ENCODE measurements at regions not wholly inside any gene's neighbourhood (a gene's known extent, or its start where the extent isn't known, plus 50 kb on each side); places are given as distances from the start of the nearest gene placed in this dataset.

DNA sequence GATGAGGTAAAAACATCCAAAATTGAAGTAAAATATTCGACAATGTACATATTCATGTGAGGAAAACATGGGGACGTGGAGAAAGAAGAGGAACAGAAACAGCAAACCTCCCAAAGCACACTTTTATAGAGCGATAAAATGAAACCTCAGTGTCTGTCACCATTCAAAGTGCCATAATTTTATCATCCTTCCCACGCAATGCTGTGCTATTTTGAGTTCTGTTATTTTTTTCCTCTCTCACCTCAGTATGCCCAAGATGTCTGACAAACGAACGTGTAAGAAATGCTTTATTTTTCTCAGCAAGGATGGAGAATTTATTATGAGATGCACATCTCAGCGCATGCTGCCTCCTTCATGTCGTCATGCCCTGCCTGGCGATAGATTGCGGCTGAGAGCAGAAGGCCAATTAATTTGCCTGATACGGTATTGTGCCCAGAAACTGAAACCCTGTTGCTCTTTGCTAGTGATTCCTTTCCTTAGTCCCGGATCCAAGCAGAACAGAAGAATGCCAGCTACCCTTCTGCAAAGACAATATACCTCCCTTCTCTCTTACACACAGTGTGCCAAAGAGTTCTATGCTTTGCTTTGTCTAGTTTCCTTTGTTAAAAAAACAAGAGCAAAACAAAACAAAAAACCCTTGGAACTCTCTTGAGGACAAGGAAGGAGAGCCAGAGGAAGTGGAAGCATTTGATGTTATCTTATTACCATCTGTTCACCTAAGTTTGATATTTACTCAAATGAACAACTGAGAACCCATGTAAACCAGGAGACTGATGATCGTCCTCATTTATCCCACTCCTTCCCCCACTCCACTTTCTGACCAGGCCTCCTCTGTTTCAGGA, 192.4 kb downstream of the SEMA6A start:
- no peaks in the 10 kb centered on the region for H3K36me3 ChIP-seq
- H3K4me3 ChIP-seq = no peak overlapping the region
- intact Hi-C loops (cut with DNase I) = no loop called here
- 89% methylated on average over 13 of the region's 13 CpGs for WGBS
- H3K9me3 ChIP-seq = no peaks in the 10 kb centered on the region
- H3K4me1 ChIP-seq = peaks cover 0 to 5% (median 2%) of the 10 kb centered on the region in 4 donors
- DNase-seq (ENCODE audit: extremely low spot score) = no peak
- TF ChIP-seq POLR2A (IDR thresholded peaks at IDR 0.05; ENCODE audit: low read depth) = no peak
- TF ChIP-seq CTCF (IDR thresholded peaks at IDR 0.05) = no peak
- TF ChIP-seq EP300 (IDR thresholded peaks at IDR 0.05) = no peak
- no peak for TF ChIP-seq POLR2AphosphoS5 (IDR thresholded peaks at IDR 0.05)
- H3K27ac ChIP-seq (replicated peaks in 1 of 4) = no peak overlapping the region
- H3K27me3 ChIP-seq = no peaks in the 10 kb centered on the region

DNA sequence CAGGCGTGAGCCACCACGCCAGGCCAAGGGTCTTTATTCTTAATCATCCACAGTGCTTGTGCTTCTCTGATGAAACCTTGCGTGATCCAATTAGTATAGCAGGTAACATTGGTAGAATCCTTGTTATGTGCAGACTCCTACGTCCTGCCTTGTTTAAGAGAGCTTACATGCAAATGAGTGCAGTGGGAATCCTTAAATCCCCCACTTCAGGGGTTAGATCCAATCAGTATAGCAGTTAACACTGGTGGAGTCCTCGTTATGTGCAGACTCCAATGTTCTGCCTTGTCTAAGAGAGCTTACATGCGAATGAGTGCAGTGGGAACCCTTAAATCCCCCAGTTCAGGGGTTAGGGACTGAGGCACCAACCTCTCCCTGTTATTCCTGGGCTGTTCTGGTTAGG, 193.4 kb downstream of the SEMA6A start:
- 100% methylated on average over 6 of the region's 6 CpGs for WGBS
- Histone ChIP-seq H3K27ac (replicated peaks in 1 of 4) (no peak overlapping the region), H3K4me3 (no peak overlapping the region), H3K27me3 (no peaks in the 10 kb centered on the region), H3K9me3 (no peaks in the 10 kb centered on the region), H3K4me1 (peaks cover 0 to 5% (median 2%) of the 10 kb centered on the region in 4 donors), H3K36me3 (no peaks in the 10 kb centered on the region)
- intact Hi-C loops (cut with DNase I) = no loop called here
- DNase-seq (ENCODE audit: extremely low spot score) = peak; percentile 80
- TF ChIP-seq POLR2AphosphoS5 (IDR thresholded peaks at IDR 0.05) = no peak
- no peak for TF ChIP-seq POLR2A (IDR thresholded peaks at IDR 0.05; ENCODE audit: low read depth)
- no peak for TF ChIP-seq CTCF (IDR thresholded peaks at IDR 0.05)
- no peak for TF ChIP-seq EP300 (IDR thresholded peaks at IDR 0.05)

GRCh38 chr5:116380621-116381020, 194.0 kb downstream of the SEMA6A start:
- intact Hi-C loops (cut with DNase I) = no loop called here
- H3K27ac ChIP-seq (replicated peaks in 1 of 4) = no peak overlapping the region

GRCh38 chr5:116379306-116379705, 195.3 kb downstream of the SEMA6A start:
- Histone ChIP-seq H3K4me3 (no peak overlapping the region), H3K36me3 (no peaks in the 10 kb centered on the region), H3K9me3 (no peaks in the 10 kb centered on the region), H3K4me1 (peaks cover 0 to 5% (median 2%) of the 10 kb centered on the region in 4 donors), H3K27ac (replicated peaks in 1 of 4) (no peak overlapping the region), H3K27me3 (no peaks in the 10 kb centered on the region)
- intact Hi-C loops (cut with DNase I) = no loop called here
- TF ChIP-seq EP300 (IDR thresholded peaks at IDR 0.05) (no peak), CTCF (IDR thresholded peaks at IDR 0.05) (no peak), POLR2A (IDR thresholded peaks at IDR 0.05; ENCODE audit: low read depth) (no peak), POLR2AphosphoS5 (IDR thresholded peaks at IDR 0.05) (no peak)
- WGBS = 96% methylated on average over 5 of the region's 5 CpGs
- DNase-seq (ENCODE audit: extremely low spot score) = peak; percentile 26

More at GRCh38 chr5:116380621-116381020, 194.0 kb downstream of the SEMA6A start:
- no peak for TF ChIP-seq CTCF (IDR thresholded peaks at IDR 0.05)
- no peak for TF ChIP-seq POLR2A (IDR thresholded peaks at IDR 0.05; ENCODE audit: low read depth)
- WGBS = 95% methylated on average over 2 of the region's 2 CpGs
- no peaks in the 10 kb centered on the region for H3K36me3 ChIP-seq
- no peaks in the 10 kb centered on the region for H3K27me3 ChIP-seq
- DNase-seq (ENCODE audit: extremely low spot score) = no peak
- H3K9me3 ChIP-seq = no peaks in the 10 kb centered on the region
- peaks cover 0 to 5% (median 2%) of the 10 kb centered on the region in 4 donors for H3K4me1 ChIP-seq
- H3K4me3 ChIP-seq = no peak overlapping the region

GRCh38 chr5:116378777-116379121, 195.9 kb downstream of the SEMA6A start:
- no peaks in the 10 kb centered on the region for H3K36me3 ChIP-seq
- intact Hi-C loops (cut with DNase I) = no loop called here
- peaks cover 0 to 5% (median 2%) of the 10 kb centered on the region in 4 donors for H3K4me1 ChIP-seq
- no peak for TF ChIP-seq POLR2A (IDR thresholded peaks at IDR 0.05; ENCODE audit: low read depth)
- no peak for TF ChIP-seq EP300 (IDR thresholded peaks at IDR 0.05)
- no peak for TF ChIP-seq CTCF (IDR thresholded peaks at IDR 0.05)
- no peak for TF ChIP-seq POLR2AphosphoS5 (IDR thresholded peaks at IDR 0.05)
- no peaks in the 10 kb centered on the region for H3K9me3 ChIP-seq
- WGBS = 85% methylated on average over 5 of the region's 5 CpGs
- H3K4me3 ChIP-seq = no peak overlapping the region
- H3K27ac ChIP-seq (replicated peaks in 1 of 4) = no peak overlapping the region
- peak; percentile 60 for DNase-seq (ENCODE audit: extremely low spot score)
- no peaks in the 10 kb centered on the region for H3K27me3 ChIP-seq

Data from esophagus muscularis mucosa (tissue), 4 donors.